Liver (tissue), 3 donors: ENCODE measurements at regions not wholly inside any gene's neighbourhood (a gene's known extent, or its start where the extent isn't known, plus 50 kb on each side); places are given as distances from the start of the nearest gene placed in this dataset.

Experiments used
- GABPA ChIP-seq, 2 donors: IDR thresholded peaks in 1 of 2; conservative IDR thresholded peaks in 1 of 2; 2 replicates each; pipeline ENCODE4 v1.6.1; 2016; ENCODE audit warnings: antibody characterized with exemption in 2 of 2, mild to moderate bottlenecking in 1 of 2, moderate library complexity in 1 of 2
- SP1 ChIP-seq: IDR thresholded peaks from 2 replicates; pipeline ENCODE4 v1.6.1; 2018; ENCODE audit warnings: antibody characterized with exemption, mild to moderate bottlenecking
- YY1 ChIP-seq: IDR thresholded peaks from 2 replicates; pipeline ENCODE4 v1.6.1; 2016; ENCODE audit warnings: antibody characterized with exemption, mild to moderate bottlenecking
- TF ChIP-seq, protein P1 (sequence below): fragments of 150-350 bp; IDR thresholded peaks from 2 replicates; pipeline ENCODE4 v1.5.1; 2017; ENCODE audit warnings: improper control_type of control experiment, low read depth, low read length; ENCODE audit not compliant: missing input control
- TF ChIP-seq, protein P2 (sequence below): IDR thresholded peaks from 2 replicates; pipeline ENCODE4 v1.6.1; 2016; ENCODE audit warnings: antibody characterized with exemption
- TF ChIP-seq, protein P3 (sequence below): IDR thresholded peaks from 2 replicates; pipeline ENCODE4 v1.6.1; 2016; ENCODE audit warnings: antibody characterized with exemption
- donor health status: healthy.
- donor health status: healthy.

DNA sequence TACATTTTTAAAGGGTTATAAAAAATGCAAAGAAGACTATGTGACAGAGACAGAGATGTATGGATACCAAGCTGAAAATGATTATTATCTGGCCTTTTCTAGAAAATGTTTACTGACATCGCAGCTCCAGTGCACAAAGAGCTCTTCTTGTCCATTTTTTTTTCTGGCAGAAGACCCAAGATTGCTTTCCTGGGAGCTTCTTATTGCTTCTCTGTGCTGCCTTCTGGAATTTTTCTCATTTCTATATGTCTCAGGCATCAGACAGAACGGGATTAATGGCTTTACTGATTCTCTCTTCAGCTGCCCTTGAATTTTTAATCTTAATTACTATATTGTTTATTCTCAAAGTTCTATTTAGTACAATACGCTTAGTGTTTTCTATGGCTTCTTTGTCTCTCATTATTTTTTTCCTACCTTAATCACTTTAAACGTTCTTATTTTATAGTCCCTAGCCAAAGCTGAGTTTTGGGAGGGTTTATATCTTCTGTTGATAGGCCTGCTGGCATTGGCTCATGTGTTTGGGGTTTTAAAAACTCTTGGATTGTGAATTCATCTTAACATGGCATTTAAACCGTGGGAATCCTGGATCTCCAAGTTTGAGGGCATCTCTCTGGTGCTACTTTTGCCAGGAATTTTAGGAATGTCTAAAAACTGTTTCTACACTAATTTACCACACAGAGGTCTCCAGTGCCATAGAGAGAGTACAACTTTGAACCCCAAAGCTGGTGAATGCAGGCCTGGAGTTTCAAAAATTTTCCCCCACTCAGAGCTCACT, 138.9 kb upstream of the LNX1 start:
- TF ChIP-seq, protein P1, sequence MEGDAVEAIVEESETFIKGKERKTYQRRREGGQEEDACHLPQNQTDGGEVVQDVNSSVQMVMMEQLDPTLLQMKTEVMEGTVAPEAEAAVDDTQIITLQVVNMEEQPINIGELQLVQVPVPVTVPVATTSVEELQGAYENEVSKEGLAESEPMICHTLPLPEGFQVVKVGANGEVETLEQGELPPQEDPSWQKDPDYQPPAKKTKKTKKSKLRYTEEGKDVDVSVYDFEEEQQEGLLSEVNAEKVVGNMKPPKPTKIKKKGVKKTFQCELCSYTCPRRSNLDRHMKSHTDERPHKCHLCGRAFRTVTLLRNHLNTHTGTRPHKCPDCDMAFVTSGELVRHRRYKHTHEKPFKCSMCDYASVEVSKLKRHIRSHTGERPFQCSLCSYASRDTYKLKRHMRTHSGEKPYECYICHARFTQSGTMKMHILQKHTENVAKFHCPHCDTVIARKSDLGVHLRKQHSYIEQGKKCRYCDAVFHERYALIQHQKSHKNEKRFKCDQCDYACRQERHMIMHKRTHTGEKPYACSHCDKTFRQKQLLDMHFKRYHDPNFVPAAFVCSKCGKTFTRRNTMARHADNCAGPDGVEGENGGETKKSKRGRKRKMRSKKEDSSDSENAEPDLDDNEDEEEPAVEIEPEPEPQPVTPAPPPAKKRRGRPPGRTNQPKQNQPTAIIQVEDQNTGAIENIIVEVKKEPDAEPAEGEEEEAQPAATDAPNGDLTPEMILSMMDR, result no peak
- TF ChIP-seq GABPA (IDR thresholded peaks at IDR 0.05 in 1 of 2, conservative IDR thresholded peaks at IDR 0.05 in 1 of 2), result no peak
- TF ChIP-seq, protein P2, sequence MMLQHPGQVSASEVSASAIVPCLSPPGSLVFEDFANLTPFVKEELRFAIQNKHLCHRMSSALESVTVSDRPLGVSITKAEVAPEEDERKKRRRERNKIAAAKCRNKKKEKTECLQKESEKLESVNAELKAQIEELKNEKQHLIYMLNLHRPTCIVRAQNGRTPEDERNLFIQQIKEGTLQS, result no peak
- no peak for TF ChIP-seq SP1
- no peak for TF ChIP-seq YY1
- TF ChIP-seq, protein P3, sequence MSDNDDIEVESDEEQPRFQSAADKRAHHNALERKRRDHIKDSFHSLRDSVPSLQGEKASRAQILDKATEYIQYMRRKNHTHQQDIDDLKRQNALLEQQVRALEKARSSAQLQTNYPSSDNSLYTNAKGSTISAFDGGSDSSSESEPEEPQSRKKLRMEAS, result no peak
